ENCODE measurements at regions not wholly inside any gene's neighbourhood (a gene's known extent, or its start where the extent isn't known, plus 50 kb on each side); places are given as distances from the start of the nearest gene placed in this dataset.

DNA sequence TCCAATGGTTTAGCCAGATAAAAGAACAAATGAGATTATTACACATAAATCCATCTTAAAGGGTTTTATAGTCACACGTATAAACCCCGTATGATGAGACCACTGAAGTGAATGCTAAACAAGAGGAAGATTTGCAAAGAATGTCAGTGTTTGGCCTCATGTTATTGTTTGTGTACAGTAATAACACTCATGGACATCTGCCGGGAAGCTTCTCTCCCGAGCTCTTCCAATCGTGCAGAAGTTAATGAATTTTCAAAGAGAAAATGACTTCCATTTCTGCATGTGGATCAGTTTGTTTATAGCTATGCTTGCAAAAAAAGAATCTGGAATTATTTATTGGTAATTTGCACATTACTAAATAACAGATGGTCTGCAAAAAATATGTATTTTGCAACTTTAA lies 88.5 kb upstream of the APCDD1 start:
- Histone ChIP-seq H3K9me2 (replicated peaks; ENCODE audit: control insufficient read depth, low read length) (no peaks in the 10 kb centered on the region), H3K4me3 (ENCODE audit: low read length) (no peak overlapping the region), H4K20me1 (ENCODE audit: control insufficient read depth, insufficient read depth, low read depth, low read length) (no peaks in the 10 kb centered on the region), H3K27me3 (ENCODE audit: control insufficient read depth, low read length) (no peaks in the 10 kb centered on the region), H3K27ac (ENCODE audit: low read depth, low read length) (no peak overlapping the region), H3K4me2 (ENCODE audit: low read length) (no peak overlapping the region), H3K4me1 (ENCODE audit: control insufficient read depth, low read length) (no peaks in the 10 kb centered on the region), H3K9me3 (ENCODE audit: control insufficient read depth, insufficient read depth, low read length) (no peaks in the 10 kb centered on the region; the same call in 1 of the 2 replicates), H3K79me2 (ENCODE audit: control insufficient read depth, low read length) (no peaks in the 10 kb centered on the region), H3K36me3 (ENCODE audit: control insufficient read depth, low read length) (no peaks in the 10 kb centered on the region), H3F3A (ENCODE audit: control insufficient read depth, insufficient read depth) (no peaks in the 10 kb centered on the region)
- TF ChIP-seq CTCF (IDR thresholded peaks at IDR 0.05; ENCODE audit: low read depth, low read length, poor library complexity, severe bottlenecking) (no peak), EZH2phosphoT487 (IDR thresholded peaks at IDR 0.05; ENCODE audit: borderline replicate concordance, low read length) (no peak)

- Histone ChIP-seq H4K20me1 (ENCODE audit: control insufficient read depth, insufficient read depth, low read depth, low read length) (no peaks in the 10 kb centered on the region), H3K36me3 (ENCODE audit: control insufficient read depth, low read length) (no peaks in the 10 kb centered on the region), H3K4me3 (ENCODE audit: low read length) (no peak overlapping the region), H3K27me3 (ENCODE audit: control insufficient read depth, low read length) (no peaks in the 10 kb centered on the region), H3K79me2 (ENCODE audit: control insufficient read depth, low read length) (no peaks in the 10 kb centered on the region), H3K4me2 (ENCODE audit: low read length) (no peak overlapping the region), H3K4me1 (ENCODE audit: control insufficient read depth, low read length) (no peaks in the 10 kb centered on the region), H3F3A (ENCODE audit: control insufficient read depth, insufficient read depth) (no peaks in the 10 kb centered on the region), H3K27ac (ENCODE audit: low read depth, low read length) (no peak overlapping the region), H3K9me2 (replicated peaks; ENCODE audit: control insufficient read depth, low read length) (no peaks in the 10 kb centered on the region), H3K9me3 (ENCODE audit: control insufficient read depth, insufficient read depth, low read length) (no peaks in the 10 kb centered on the region; the same call in 1 of the 2 replicates)
- TF ChIP-seq CTCF (IDR thresholded peaks at IDR 0.05; ENCODE audit: low read depth, low read length, poor library complexity, severe bottlenecking) (no peak), EZH2phosphoT487 (IDR thresholded peaks at IDR 0.05; ENCODE audit: borderline replicate concordance, low read length) (no peak)
Observed at GRCh38 chr18:10367836-10368235, 86.6 kb upstream of the APCDD1 start.

- no peaks in the 10 kb centered on the region for H3K4me1 ChIP-seq (ENCODE audit: control insufficient read depth, low read length)
- H3K4me3 ChIP-seq (ENCODE audit: low read length), result no peak overlapping the region
- H3K79me2 ChIP-seq (ENCODE audit: control insufficient read depth, low read length), result no peaks in the 10 kb centered on the region
- no peaks in the 10 kb centered on the region; the same call in 1 of the 2 replicates for H3K9me3 ChIP-seq (ENCODE audit: control insufficient read depth, insufficient read depth, low read length)
- H3K27ac ChIP-seq (ENCODE audit: low read depth, low read length), result no peak overlapping the region
- H4K20me1 ChIP-seq (ENCODE audit: control insufficient read depth, insufficient read depth, low read depth, low read length), result no peaks in the 10 kb centered on the region
- H3F3A ChIP-seq (ENCODE audit: control insufficient read depth, insufficient read depth), result no peaks in the 10 kb centered on the region
- no peak for TF ChIP-seq CTCF (IDR thresholded peaks at IDR 0.05; ENCODE audit: low read depth, low read length, poor library complexity, severe bottlenecking)
- TF ChIP-seq EZH2phosphoT487 (IDR thresholded peaks at IDR 0.05; ENCODE audit: borderline replicate concordance, low read length), result no peak
- H3K36me3 ChIP-seq (ENCODE audit: control insufficient read depth, low read length), result no peaks in the 10 kb centered on the region
- no peaks in the 10 kb centered on the region for H3K9me2 ChIP-seq (replicated peaks; ENCODE audit: control insufficient read depth, low read length)
- H3K4me2 ChIP-seq (ENCODE audit: low read length), result no peak overlapping the region
- H3K27me3 ChIP-seq (ENCODE audit: control insufficient read depth, low read length), result no peaks in the 10 kb centered on the region
Observed at GRCh38 chr18:10368456-10369453, 85.7 kb upstream of the APCDD1 start.
